GM12872 (cell line): ENCODE measurements at regions not wholly inside any gene's neighbourhood (a gene's known extent, or its start where the extent isn't known, plus 50 kb on each side); places are given as distances from the start of the nearest gene placed in this dataset.

Experiments used
- CTCF ChIP-seq: IDR thresholded peaks from 3 replicates; pipeline ENCODE4 v1.5.1; 2011; ENCODE audit warnings: low read depth, mild to moderate bottlenecking, low read length, moderate library complexity; ENCODE audit not compliant: insufficient read depth

- TF ChIP-seq CTCF: no peak
Observed at GRCh38 chr18:22026889-22027288, 142.5 kb upstream of the GATA6 start.

DNA sequence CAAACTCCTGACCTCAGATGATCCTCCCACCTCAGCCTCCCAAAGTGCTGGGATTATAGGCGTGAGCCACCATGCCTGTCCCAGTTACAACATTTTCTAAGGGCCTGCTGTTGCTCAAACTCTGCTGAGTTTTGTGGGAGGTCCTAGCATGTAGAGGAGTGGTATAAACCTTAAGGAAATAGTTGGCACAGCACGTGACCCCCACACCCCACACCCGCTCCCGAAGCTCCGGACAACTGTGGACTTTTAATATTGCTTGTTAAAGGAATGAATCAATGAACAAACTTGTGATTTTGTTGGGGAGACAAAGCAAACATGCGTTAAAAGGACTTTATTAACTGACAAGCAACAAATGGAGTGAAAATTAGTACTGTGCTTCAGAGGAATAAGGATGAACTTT lies 137.8 kb upstream of the GATA6 start:
- TF ChIP-seq CTCF: no peak

DNA sequence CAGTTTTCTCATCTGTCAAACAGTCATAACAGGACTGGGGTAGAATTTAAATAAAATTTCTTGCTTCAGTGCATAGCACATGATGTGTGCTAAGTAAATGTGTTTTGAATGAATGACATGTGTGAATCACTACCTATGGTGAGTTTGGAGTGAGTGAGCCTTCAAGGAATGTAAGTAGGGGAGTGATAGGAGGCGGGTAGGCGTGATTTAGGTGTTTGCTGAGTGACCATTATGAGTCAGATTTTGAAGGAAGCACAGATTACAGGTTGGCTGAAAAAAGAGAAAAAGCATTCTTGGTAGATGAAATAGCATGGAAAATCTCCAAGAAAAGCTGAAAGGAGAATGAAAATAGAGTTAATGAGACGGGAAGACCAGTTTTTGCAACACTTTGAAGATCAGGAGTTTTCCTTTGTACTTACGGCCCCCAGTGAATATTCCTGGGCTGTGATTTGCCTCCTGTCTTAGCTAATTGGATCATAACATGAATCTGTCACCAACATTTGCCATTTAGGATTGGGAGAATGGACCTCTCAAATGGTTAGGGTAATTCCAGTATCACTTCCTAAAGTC lies 136.9 kb upstream of the GATA6 start:
- no peak for TF ChIP-seq CTCF

DNA sequence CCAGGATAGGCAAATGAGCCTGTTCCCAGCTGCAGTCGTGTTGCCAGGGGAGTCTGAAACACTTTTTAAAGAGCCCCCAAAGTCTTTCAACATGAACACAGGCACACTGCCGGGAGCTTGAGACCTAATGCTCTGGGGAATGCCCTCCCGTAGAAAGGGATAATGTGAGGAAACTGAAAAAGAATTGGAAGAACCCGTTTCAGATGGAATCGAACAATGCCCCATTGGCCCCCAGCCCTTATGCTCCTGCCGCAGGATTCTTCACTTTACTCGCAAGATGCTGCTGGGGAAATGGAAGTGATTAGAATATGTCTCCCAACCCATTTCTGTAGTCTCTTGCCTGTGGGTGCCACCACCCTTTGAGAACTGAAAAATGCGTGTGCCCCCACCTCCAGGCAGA lies 136.3 kb upstream of the GATA6 start:
- no peak for TF ChIP-seq CTCF

- TF ChIP-seq CTCF: no peak
Observed at GRCh38 chr18:22034276-22034675, 135.1 kb upstream of the GATA6 start.

DNA sequence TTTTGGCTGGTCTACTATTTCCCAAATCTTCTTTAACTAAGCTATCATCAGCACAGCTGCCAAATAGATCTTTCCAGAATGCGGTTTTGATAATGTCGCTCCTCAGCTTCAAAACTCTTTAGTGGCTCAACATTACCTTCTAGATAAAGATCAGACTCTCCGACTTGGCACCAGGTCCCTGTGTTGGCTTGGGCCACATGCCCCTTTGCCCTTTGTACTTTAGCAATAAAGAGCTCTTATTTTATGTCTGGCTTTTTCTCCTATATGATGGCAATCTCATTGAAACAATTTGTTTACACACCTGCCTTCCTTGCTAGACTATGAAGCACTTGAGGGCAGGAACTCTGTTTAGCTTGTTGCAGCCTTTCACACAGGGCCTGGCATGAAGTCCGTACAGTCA lies 128.9 kb upstream of the GATA6 start:
- no peak for TF ChIP-seq CTCF

DNA sequence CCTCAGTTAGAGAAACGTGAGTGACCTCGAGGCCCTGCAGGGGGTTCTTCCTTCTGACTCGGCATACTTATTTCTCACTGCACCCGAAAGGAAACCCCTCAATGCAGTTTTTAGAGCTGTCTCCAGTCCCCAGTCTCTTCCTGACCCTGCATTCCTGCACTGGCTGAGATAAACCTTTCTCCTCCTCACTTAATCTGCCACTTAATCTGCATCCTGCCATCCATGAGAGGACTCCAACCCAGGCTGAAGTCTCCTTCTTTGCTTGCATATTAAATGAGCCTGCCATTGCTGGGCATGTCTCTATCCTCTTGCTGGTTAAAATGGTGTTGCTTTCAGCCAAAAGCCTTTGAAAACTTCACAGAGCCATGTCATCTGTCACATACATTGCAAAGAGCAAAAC lies 125.6 kb upstream of the GATA6 start:
- no peak for TF ChIP-seq CTCF
